IMR-90 (cell line): ENCODE measurements at regions not wholly inside any gene's neighbourhood (a gene's known extent, or its start where the extent isn't known, plus 50 kb on each side); places are given as distances from the start of the nearest gene placed in this dataset.

Experiments used
- ATAC-seq: fragments of 200-7000 bp; cut with Tn5 transposase; 2 replicates; pipeline ENCODE4 v1.9.1; 2020; ENCODE audit warnings: low read depth, mild to moderate bottlenecking, moderate library complexity
- BruUV-seq: library from RNA; stranded (reverse); fragments of 400-500 nt; replicated peaks from 2 replicates; lab custom pipeline; 2021; lab: Mats Ljungman, UMichigan
- CTCF ChIA-PET: fragments of 300-600 bp; formaldehyde crosslinking; extraction: SDS; loops from one replicate; lab custom pipeline; 2021; ENCODE audit warnings: antibody characterized with exemption; lab: Yijun Ruan, JAX
- POLR2A ChIA-PET: fragments of 300-600 bp; sonication (Branson Sonifier 250); formaldehyde crosslinking; loops from one replicate; lab custom pipeline; 2022; ENCODE audit warnings: antibody characterized with exemption; ENCODE audit not compliant: unreplicated experiment; lab: Charles Lee
- DNase-seq: peaks from one replicate; pipeline ENCODE4 v3.0.0; 2013
- H2AFZ ChIP-seq: replicated peaks from 2 replicates; pipeline ENCODE3; 2013; ENCODE audit warnings: low read length, mild to moderate bottlenecking; ENCODE audit not compliant: poor library complexity
- H2AK5ac ChIP-seq: 2 replicates; pipeline ENCODE4 v1.6.1; 2013; ENCODE audit warnings: low read depth, low read length, inconsistent platforms
- H2AK9ac ChIP-seq: replicated peaks from 2 replicates; pipeline ENCODE3; 2013; ENCODE audit warnings: mild to moderate bottlenecking, low read depth, low read length, moderate library complexity; ENCODE audit not compliant: poor library complexity
- H2BK120ac ChIP-seq: 2 replicates; pipeline ENCODE4 v1.6.1; 2013; ENCODE audit warnings: low read depth, low read length, inconsistent platforms
- H2BK15ac ChIP-seq: 3 replicates; pipeline ENCODE4 v1.6.1; 2013; ENCODE audit warnings: low read depth, low read length, inconsistent platforms
- H2BK20ac ChIP-seq: 2 replicates; pipeline ENCODE4 v1.6.1; 2013; ENCODE audit warnings: low read depth, mild to moderate bottlenecking, inconsistent platforms, low read length, moderate library complexity
- H2BK5ac ChIP-seq: 2 replicates; pipeline ENCODE4 v1.6.1; 2013; ENCODE audit warnings: mild to moderate bottlenecking, low read depth, low read length, inconsistent platforms; ENCODE audit not compliant: poor library complexity, severe bottlenecking
- H3K14ac ChIP-seq: replicated peaks from 2 replicates; pipeline ENCODE4 v1.6.1; 2013; ENCODE audit warnings: low read depth, low read length, inconsistent platforms
- H3K18ac ChIP-seq: 2 replicates; pipeline ENCODE4 v1.6.1; 2013; ENCODE audit warnings: low read depth, low read length, control low read depth
- H3K23ac ChIP-seq: 2 replicates; pipeline ENCODE4 v1.6.1; 2013; ENCODE audit warnings: low read depth, low read length, inconsistent platforms
- H3K27ac ChIP-seq: 2 replicates; pipeline ENCODE4 v1.5.1; 2013; ENCODE audit warnings: mild to moderate bottlenecking, control low read depth, low read length; ENCODE audit not compliant: insufficient read depth
- H3K27me3 ChIP-seq: 2 replicates; pipeline ENCODE4 v1.6.1; 2013; ENCODE audit warnings: low read length; ENCODE audit not compliant: control insufficient read depth, insufficient read depth
- H3K36me3 ChIP-seq: 2 replicates; pipeline ENCODE4 v1.6.1; 2013; ENCODE audit warnings: low read length, mixed read lengths; ENCODE audit not compliant: control insufficient read depth, insufficient read depth
- H3K4ac ChIP-seq: 2 replicates; pipeline ENCODE4 v1.6.1; 2013; ENCODE audit warnings: low read depth, low read length, inconsistent platforms
- H3K4me1 ChIP-seq: 2 replicates; pipeline ENCODE4 v1.6.1; 2013; ENCODE audit warnings: low read length, mixed read lengths; ENCODE audit not compliant: control insufficient read depth, insufficient read depth
- H3K4me2 ChIP-seq: 2 replicates; pipeline ENCODE4 v1.6.1; 2013; ENCODE audit warnings: low read depth, mild to moderate bottlenecking, control low read depth, low read length, moderate library complexity
- H3K4me3 ChIP-seq: 2 replicates; pipeline ENCODE4 v1.5.1; 2013; ENCODE audit warnings: low read depth, mild to moderate bottlenecking, control low read depth, low read length, moderate library complexity; ENCODE audit not compliant: insufficient read depth
- H3K56ac ChIP-seq: 2 replicates; pipeline ENCODE4 v1.6.1; 2013; ENCODE audit warnings: low read length, inconsistent platforms; ENCODE audit not compliant: insufficient read depth; ENCODE audit errors: extremely low read depth
- H3K79me1 ChIP-seq, 2 experiments: 2 replicates each; pipeline ENCODE4 v1.6.1; 2013; ENCODE audit warnings: low read length in 2 of 2, inconsistent platforms in 1 of 2, low read depth in 1 of 2
- H3K9ac ChIP-seq: 2 replicates; pipeline ENCODE4 v1.6.1; 2013; ENCODE audit warnings: low read depth, low read length, control low read depth
- H3K9me1 ChIP-seq: 2 replicates; pipeline ENCODE4 v1.6.1; 2013; ENCODE audit warnings: low read length, inconsistent platforms; ENCODE audit not compliant: insufficient read depth
- H3K9me3 ChIP-seq: 2 replicates; pipeline ENCODE4 v1.6.1; 2013; ENCODE audit warnings: low read length; ENCODE audit not compliant: control insufficient read depth, insufficient read depth
- H4K20me1 ChIP-seq: 2 replicates; pipeline ENCODE4 v1.6.1; 2013; ENCODE audit warnings: low read length, inconsistent platforms; ENCODE audit not compliant: insufficient read depth
- H4K5ac ChIP-seq: 2 replicates; pipeline ENCODE4 v1.6.1; 2013; ENCODE audit warnings: mild to moderate bottlenecking, low read depth, low read length, control low read depth
- H4K8ac ChIP-seq, 2 experiments: 2 replicates each; pipeline ENCODE4 v1.6.1; 2013; ENCODE audit warnings: low read depth in 2 of 2, low read length in 2 of 2, control low read depth in 1 of 2, inconsistent platforms in 1 of 2
- H4K91ac ChIP-seq: 2 replicates; pipeline ENCODE4 v1.6.1; 2013; ENCODE audit warnings: low read depth, low read length, inconsistent platforms; ENCODE audit not compliant: insufficient read depth
- BHLHE40 ChIP-seq: fragments of 150-350 bp; IDR thresholded peaks from 2 replicates; pipeline ENCODE4 v1.6.1; 2016; ENCODE audit warnings: mild to moderate bottlenecking, low read depth, low read length
- CHD1 ChIP-seq: IDR thresholded peaks from 2 replicates; pipeline ENCODE4 v1.6.1; 2012; ENCODE audit warnings: low read depth, low read length, improper control_type of control experiment
- FOS ChIP-seq: fragments of 150-350 bp; IDR thresholded peaks from 2 replicates; pipeline ENCODE4 v1.6.1; 2016; ENCODE audit warnings: low read depth, low read length
- MAFK ChIP-seq: IDR thresholded peaks from 2 replicates; pipeline ENCODE4 v1.6.1; 2012; ENCODE audit warnings: low read depth, low read length, improper control_type of control experiment
- MAZ ChIP-seq: IDR thresholded peaks from 2 replicates; pipeline ENCODE4 v1.6.1; 2012; ENCODE audit warnings: low read depth, mild to moderate bottlenecking, low read length, improper control_type of control experiment, moderate library complexity, borderline replicate concordance
- POLR2A ChIP-seq: IDR thresholded peaks from 2 replicates; pipeline ENCODE4 v1.6.1; 2012; ENCODE audit warnings: mild to moderate bottlenecking, low read depth, low read length
- RAD21 ChIP-seq: IDR thresholded peaks from 2 replicates; pipeline ENCODE4 v1.6.1; 2012; ENCODE audit warnings: low read length, improper control_type of control experiment
- RCOR1 ChIP-seq: IDR thresholded peaks from 2 replicates; pipeline ENCODE4 v1.6.1; 2012; ENCODE audit warnings: mild to moderate bottlenecking, low read length, improper control_type of control experiment; ENCODE audit not compliant: insufficient replicate concordance
- SMC3 ChIP-seq: fragments of 150-350 bp; IDR thresholded peaks from 2 replicates; pipeline ENCODE4 v1.6.1; 2016; ENCODE audit warnings: low read depth, mild to moderate bottlenecking, antibody characterized with exemption, low read length, moderate library complexity
- USF2 ChIP-seq: fragments of 150-350 bp; IDR thresholded peaks from 2 replicates; pipeline ENCODE4 v1.6.1; 2017; ENCODE audit warnings: mild to moderate bottlenecking, antibody characterized with exemption, low read length, low read depth
- WGBS, 2 experiments: methylation state at CpG; one replicate each; pipeline versions ENCODE4 v1.1.5 to v1.1.7; 2013; ENCODE audit warnings: missing lambda C conversion rate in 2 of 2; ENCODE audit not compliant: insufficient read length in 1 of 2; ENCODE audit errors: extremely low coverage in 2 of 2; 5-methylcytosine and 5-hydroxymethylcytosine counted together
- dilution Hi-C: fragments of 300-500 bp; cut with HindIII; formaldehyde crosslinking; loops from one replicate; pipeline ENCODE4 v1.14.3; 2018; ENCODE audit warnings: low sequenced_read_pairs; ENCODE audit not compliant: unreplicated experiment
- in situ Hi-C: fragments of 300-500 bp; cut with MboI; formaldehyde crosslinking; loops from 3 replicates; pipeline ENCODE4 v1.14.3; 2019; ENCODE audit warnings: low sequenced_read_pairs, inconsistent platforms, mixed read lengths
- intact Hi-C: fragments of 100-400 bp; cut with micrococcal nuclease; formaldehyde crosslinking; loops from 2 replicates; pipeline ENCODE4 v1.10.0; 2022
- TF ChIP-seq, protein P1 (sequence below): fragments of 150-350 bp; IDR thresholded peaks from 2 replicates; pipeline ENCODE4 v1.6.1; 2016; ENCODE audit warnings: low read depth, mild to moderate bottlenecking, low read length, moderate library complexity, borderline replicate concordance

- Histone ChIP-seq H3K56ac (no peak overlapping the region), H2AFZ (no peak overlapping the region), H2AK5ac (no peak overlapping the region), H3K27ac (no peak overlapping the region), H3K9ac (no peak overlapping the region), H3K18ac (no peak overlapping the region), H3K23ac (no peak overlapping the region), H3K4me1 (no peaks in the 10 kb centered on the region), H3K4me2 (no peak overlapping the region), H2BK20ac (no peak overlapping the region), H4K5ac (no peak overlapping the region), H2AK9ac (no peak overlapping the region), H3K14ac (no peak overlapping the region), H3K9me3 (no peaks in the 10 kb centered on the region), H4K8ac (no peak overlapping the region), H3K9me1 (no peaks in the 10 kb centered on the region), H3K36me3 (no peaks in the 10 kb centered on the region), H4K91ac (no peak overlapping the region), H2BK5ac (no peak overlapping the region), H3K4ac (no peak overlapping the region), H3K79me1 (no peaks in the 10 kb centered on the region), H3K27me3 (no peaks in the 10 kb centered on the region), H4K20me1 (no peaks in the 10 kb centered on the region), H2BK120ac (no peak overlapping the region), H2BK15ac (no peak overlapping the region), H3K4me3 (no peak overlapping the region)
- POLR2A ChIA-PET = no interaction called here
- ATAC-seq (no peak), DNase-seq (no peak)
- CTCF ChIA-PET = no interaction called here
- TF ChIP-seq MAFK (no peak), RCOR1 (no peak), USF2 (no peak), SMC3 (no peak), RAD21 (no peak), MAZ (no peak), FOS (no peak), BHLHE40 (no peak), CHD1 (no peak), POLR2A (no peak)
- TF ChIP-seq, protein P1, sequence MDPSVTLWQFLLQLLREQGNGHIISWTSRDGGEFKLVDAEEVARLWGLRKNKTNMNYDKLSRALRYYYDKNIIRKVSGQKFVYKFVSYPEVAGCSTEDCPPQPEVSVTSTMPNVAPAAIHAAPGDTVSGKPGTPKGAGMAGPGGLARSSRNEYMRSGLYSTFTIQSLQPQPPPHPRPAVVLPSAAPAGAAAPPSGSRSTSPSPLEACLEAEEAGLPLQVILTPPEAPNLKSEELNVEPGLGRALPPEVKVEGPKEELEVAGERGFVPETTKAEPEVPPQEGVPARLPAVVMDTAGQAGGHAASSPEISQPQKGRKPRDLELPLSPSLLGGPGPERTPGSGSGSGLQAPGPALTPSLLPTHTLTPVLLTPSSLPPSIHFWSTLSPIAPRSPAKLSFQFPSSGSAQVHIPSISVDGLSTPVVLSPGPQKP = no peak
- intact Hi-C loops (no loop called here), in situ Hi-C loops (no loop called here), dilution Hi-C loops (no loop called here)
- no CpG with 5 or more reads among the region's 17 CpGs for WGBS, 2 experiments
- BruUV-seq = no TSS peak
Observed at GRCh38 chr2:129903586-129904425, 75.7 kb upstream of the RAB6C start.
